ENCODE measurements at regions not wholly inside any gene's neighbourhood (a gene's known extent, or its start where the extent isn't known, plus 50 kb on each side); places are given as distances from the start of the nearest gene placed in this dataset.

- DNase-seq (no peak), ATAC-seq (no peak)
- no peak overlapping the region for H3K27ac ChIP-seq (ENCODE audit: low read length)
- peaks cover 0 to 4% of the 10 kb centered on the region in 2 donors for H3K4me1 Mint-ChIP-seq
- H3K4me3 Mint-ChIP-seq, result no peak overlapping the region
- intact Hi-C loops (cut with micrococcal nuclease), result no loop called here
- WGBS (ENCODE audit: insufficient coverage), result 79% methylated on average over 3 of the region's 3 CpGs
- no peak overlapping the region for H3K27ac Mint-ChIP-seq
- no peaks in the 10 kb centered on the region for H3K36me3 ChIP-seq (ENCODE audit: control insufficient read depth, insufficient read depth, low read length)
- H3K9me3 Mint-ChIP-seq, result peaks cover 0 to 3% of the 10 kb centered on the region in 2 donors
- no peaks in the 10 kb centered on the region for H3K36me3 Mint-ChIP-seq
- no peaks in the 10 kb centered on the region for H3K27me3 ChIP-seq (ENCODE audit: control insufficient read depth, insufficient read depth, low read length)
- no peaks in the 10 kb centered on the region for H3K4me1 ChIP-seq (ENCODE audit: control insufficient read depth, insufficient read depth, low read length)
- H3K27me3 Mint-ChIP-seq (ENCODE audit: low read depth in 2 of 2), result peaks cover 0 to 15% of the 10 kb centered on the region in 2 donors
- H3K4me3 ChIP-seq (ENCODE audit: low read length), result no peak overlapping the region
- no peaks in the 10 kb centered on the region for H3K9me3 ChIP-seq (ENCODE audit: control insufficient read depth, insufficient read depth, low read length)
- no peak for TF ChIP-seq CTCF (IDR thresholded peaks at IDR 0.05)
These were observed 229.3 kb downstream of the SOX9 start for GRCh38 chr17:72350073-72350472.

GRCh38 chr17:72351365-72351764 lies 230.5 kb downstream of the SOX9 start:
- no peak overlapping the region for H3K4me3 Mint-ChIP-seq
- no peaks in the 10 kb centered on the region for H3K36me3 ChIP-seq (ENCODE audit: control insufficient read depth, insufficient read depth, low read length)
- peaks cover 0 to 4% of the 10 kb centered on the region in 2 donors for H3K4me1 Mint-ChIP-seq
- H3K4me1 ChIP-seq (ENCODE audit: control insufficient read depth, insufficient read depth, low read length), result no peaks in the 10 kb centered on the region
- H3K4me3 ChIP-seq (ENCODE audit: low read length), result no peak overlapping the region
- H3K9me3 Mint-ChIP-seq, result peaks cover 0 to 3% of the 10 kb centered on the region in 2 donors
- 79% methylated on average over 6 of the region's 6 CpGs for WGBS (ENCODE audit: insufficient coverage)
- no peaks in the 10 kb centered on the region for H3K9me3 ChIP-seq (ENCODE audit: control insufficient read depth, insufficient read depth, low read length)
- H3K27ac ChIP-seq (ENCODE audit: low read length), result no peak overlapping the region
- no peak for TF ChIP-seq CTCF (IDR thresholded peaks at IDR 0.05)
- ATAC-seq (no peak), DNase-seq (no peak)
- H3K27me3 ChIP-seq (ENCODE audit: control insufficient read depth, insufficient read depth, low read length), result no peaks in the 10 kb centered on the region
- intact Hi-C loops (cut with micrococcal nuclease), result no loop called here
- peaks cover 0 to 15% of the 10 kb centered on the region in 2 donors for H3K27me3 Mint-ChIP-seq (ENCODE audit: low read depth in 2 of 2)
- H3K27ac Mint-ChIP-seq, result no peak overlapping the region
- no peaks in the 10 kb centered on the region for H3K36me3 Mint-ChIP-seq

GRCh38 chr17:72351884-72352346 lies 231.1 kb downstream of the SOX9 start:
- Histone ChIP-seq H3K36me3 (ENCODE audit: control insufficient read depth, insufficient read depth, low read length) (no peaks in the 10 kb centered on the region), H3K4me1 (ENCODE audit: control insufficient read depth, insufficient read depth, low read length) (no peaks in the 10 kb centered on the region), H3K27ac (ENCODE audit: low read length) (no peak overlapping the region), H3K9me3 (ENCODE audit: control insufficient read depth, insufficient read depth, low read length) (no peaks in the 10 kb centered on the region), H3K4me3 (ENCODE audit: low read length) (no peak overlapping the region), H3K27me3 (ENCODE audit: control insufficient read depth, insufficient read depth, low read length) (no peaks in the 10 kb centered on the region)
- ATAC-seq (no peak), DNase-seq (no peak)
- Mint-ChIP-seq H3K36me3 (no peaks in the 10 kb centered on the region), H3K4me3 (no peak overlapping the region), H3K27ac (no peak overlapping the region), H3K27me3 (ENCODE audit: low read depth in 2 of 2) (peaks cover 0 to 15% of the 10 kb centered on the region in 2 donors), H3K9me3 (peaks cover 0 to 3% of the 10 kb centered on the region in 2 donors), H3K4me1 (peaks cover 0 to 4% of the 10 kb centered on the region in 2 donors)
- intact Hi-C loops (cut with micrococcal nuclease), result no loop called here
- no peak for TF ChIP-seq CTCF (IDR thresholded peaks at IDR 0.05)
- 39% methylated on average over 17 of the region's 21 CpGs for WGBS (ENCODE audit: insufficient coverage)

- H3K4me3 ChIP-seq (ENCODE audit: low read length), result no peak overlapping the region
- Mint-ChIP-seq H3K27me3 (ENCODE audit: low read depth in 2 of 2) (peaks cover 0 to 15% of the 10 kb centered on the region in 2 donors), H3K9me3 (peaks cover 0 to 3% of the 10 kb centered on the region in 2 donors), H3K36me3 (no peaks in the 10 kb centered on the region), H3K27ac (no peak overlapping the region), H3K4me3 (no peak overlapping the region), H3K4me1 (peaks cover 0 to 4% of the 10 kb centered on the region in 2 donors)
- H3K27me3 ChIP-seq (ENCODE audit: control insufficient read depth, insufficient read depth, low read length), result no peaks in the 10 kb centered on the region
- TF ChIP-seq CTCF (IDR thresholded peaks at IDR 0.05), result no peak
- no peak overlapping the region for H3K27ac ChIP-seq (ENCODE audit: low read length)
- WGBS (ENCODE audit: insufficient coverage), result 84% methylated on average over 9 of the region's 9 CpGs
- H3K4me1 ChIP-seq (ENCODE audit: control insufficient read depth, insufficient read depth, low read length), result no peaks in the 10 kb centered on the region
- ATAC-seq (no peak), DNase-seq (no peak)
- H3K36me3 ChIP-seq (ENCODE audit: control insufficient read depth, insufficient read depth, low read length), result no peaks in the 10 kb centered on the region
- H3K9me3 ChIP-seq (ENCODE audit: control insufficient read depth, insufficient read depth, low read length), result no peaks in the 10 kb centered on the region
- intact Hi-C loops (cut with micrococcal nuclease), result no loop called here
These were observed 232.7 kb downstream of the SOX9 start for GRCh38 chr17:72353502-72353901.

All from natural killer cell (primary cell).